ENCODE measurements at regions not wholly inside any gene's neighbourhood (a gene's known extent, or its start where the extent isn't known, plus 50 kb on each side); places are given as distances from the start of the nearest gene placed in this dataset.

DNA sequence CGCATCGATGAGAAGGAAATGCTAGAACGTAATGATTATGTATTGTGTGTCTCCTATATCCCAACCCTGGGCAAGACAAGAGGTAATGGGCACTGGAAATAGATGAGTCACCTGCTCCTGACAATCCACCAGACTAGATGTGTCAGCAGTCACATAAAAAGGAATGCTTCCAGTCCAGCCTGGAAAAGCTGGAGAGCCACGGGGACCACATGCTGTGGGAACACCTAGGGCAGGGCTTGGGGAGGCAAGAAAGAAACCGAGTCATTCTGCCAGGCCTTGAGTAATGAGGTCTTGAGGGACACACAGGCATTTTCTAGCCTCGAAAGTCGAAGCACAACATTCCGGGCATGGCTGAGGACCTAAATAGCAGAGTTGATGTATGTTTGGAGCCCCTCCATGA is 716.7 kb upstream of the TMEM132C start:
- TF ChIP-seq, protein P1, sequence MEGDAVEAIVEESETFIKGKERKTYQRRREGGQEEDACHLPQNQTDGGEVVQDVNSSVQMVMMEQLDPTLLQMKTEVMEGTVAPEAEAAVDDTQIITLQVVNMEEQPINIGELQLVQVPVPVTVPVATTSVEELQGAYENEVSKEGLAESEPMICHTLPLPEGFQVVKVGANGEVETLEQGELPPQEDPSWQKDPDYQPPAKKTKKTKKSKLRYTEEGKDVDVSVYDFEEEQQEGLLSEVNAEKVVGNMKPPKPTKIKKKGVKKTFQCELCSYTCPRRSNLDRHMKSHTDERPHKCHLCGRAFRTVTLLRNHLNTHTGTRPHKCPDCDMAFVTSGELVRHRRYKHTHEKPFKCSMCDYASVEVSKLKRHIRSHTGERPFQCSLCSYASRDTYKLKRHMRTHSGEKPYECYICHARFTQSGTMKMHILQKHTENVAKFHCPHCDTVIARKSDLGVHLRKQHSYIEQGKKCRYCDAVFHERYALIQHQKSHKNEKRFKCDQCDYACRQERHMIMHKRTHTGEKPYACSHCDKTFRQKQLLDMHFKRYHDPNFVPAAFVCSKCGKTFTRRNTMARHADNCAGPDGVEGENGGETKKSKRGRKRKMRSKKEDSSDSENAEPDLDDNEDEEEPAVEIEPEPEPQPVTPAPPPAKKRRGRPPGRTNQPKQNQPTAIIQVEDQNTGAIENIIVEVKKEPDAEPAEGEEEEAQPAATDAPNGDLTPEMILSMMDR (IDR thresholded peaks at IDR 0.05 in 4 of 5, conservative IDR thresholded peaks at IDR 0.05 in 1 of 5), result no peak
- no peak for TF ChIP-seq POLR2A (IDR thresholded peaks at IDR 0.05)

All from gastrocnemius medialis (tissue), 4 donors.